ENCODE measurements at regions not wholly inside any gene's neighbourhood (a gene's known extent, or its start where the extent isn't known, plus 50 kb on each side); places are given as distances from the start of the nearest gene placed in this dataset.

DNA sequence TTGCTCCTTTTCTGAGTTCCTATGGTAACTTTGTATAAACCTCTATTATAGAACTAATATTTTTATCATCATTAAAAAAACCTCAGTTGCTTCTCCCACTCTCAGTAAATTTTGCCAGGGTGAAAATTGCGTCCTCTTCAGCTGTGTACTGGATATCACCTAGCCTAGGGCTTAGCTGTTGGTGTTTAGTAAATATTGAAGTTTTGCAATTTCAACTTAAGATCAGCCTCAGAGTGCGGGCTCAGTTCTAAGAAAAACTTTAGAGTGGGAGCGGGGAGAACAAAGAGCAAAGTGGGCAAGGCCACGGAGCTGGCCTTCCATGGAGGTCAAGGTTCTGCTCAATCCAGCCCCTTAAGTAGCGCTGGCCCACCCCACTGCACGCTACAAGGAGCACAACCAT lies 488.3 kb upstream of the SPRED2 start:
- TF ChIP-seq CTCF (IDR thresholded peaks at IDR 0.05) (no peak), POLR2A (IDR thresholded peaks at IDR 0.05) (no peak)
